Endothelial cell of umbilical vein (primary cell): ENCODE measurements at regions not wholly inside any gene's neighbourhood (a gene's known extent, or its start where the extent isn't known, plus 50 kb on each side); places are given as distances from the start of the nearest gene placed in this dataset.
"Not testable (repeated sequence)": the region's sequence is repeated elsewhere in the genome, so short reads cannot be mapped to it uniquely, and the experiment has no call there.

ENCODE experiments used
- CTCF ChIP-seq, 2 donors: IDR thresholded peaks; 1 replicate in 1 of 2; 2 replicates in 1 of 2; pipeline ENCODE4 v1.5.1; 2011; ENCODE audit warnings: low read length in 2 of 2, mild to moderate bottlenecking in 2 of 2, moderate library complexity in 2 of 2, control low read depth in 1 of 2, inconsistent platforms in 1 of 2, low read depth in 1 of 2; ENCODE audit not compliant: insufficient read depth in 1 of 2; ENCODE audit errors: extremely low read depth in 1 of 2
- EZH2 ChIP-seq: IDR thresholded peaks from 2 replicates; pipeline ENCODE4 v1.6.1; 2012; ENCODE audit warnings: borderline replicate concordance, low read depth, mild to moderate bottlenecking, moderate library complexity, low read length, inconsistent platforms; ENCODE audit not compliant: severe bottlenecking
- GATA2 ChIP-seq: IDR thresholded peaks from 2 replicates; pipeline ENCODE4 v1.7.0; 2011; ENCODE audit warnings: low read depth, mild to moderate bottlenecking, moderate library complexity, mixed read lengths, low read length; ENCODE audit not compliant: insufficient read length, insufficient read depth
- JUN ChIP-seq: IDR thresholded peaks from 2 replicates; pipeline ENCODE4 v1.6.1; 2011; ENCODE audit warnings: borderline replicate concordance, low read depth; ENCODE audit not compliant: insufficient read length, insufficient read depth
- MAX ChIP-seq: IDR thresholded peaks from 2 replicates; pipeline ENCODE4 v1.6.1; 2011; ENCODE audit not compliant: insufficient read depth, insufficient read length
- MYC ChIP-seq: IDR thresholded peaks from one replicate; pipeline ENCODE4 v1.6.1; 2011; ENCODE audit warnings: mild to moderate bottlenecking, low read depth, low read length
- POLR2A ChIP-seq: IDR thresholded peaks from 2 replicates; pipeline ENCODE4 v1.6.1; 2012; ENCODE audit warnings: low read depth, mild to moderate bottlenecking, control low read depth, low read length
- POLR2AphosphoS5 ChIP-seq: IDR thresholded peaks from 2 replicates; pipeline ENCODE4 v1.6.1; 2012; ENCODE audit warnings: low read depth, mild to moderate bottlenecking, control low read depth, low read length, moderate library complexity; ENCODE audit not compliant: insufficient read depth

- not testable (repeated sequence) for TF ChIP-seq CTCF (IDR thresholded peaks at IDR 0.05; ENCODE audit: extremely low read depth in 1 of 2, insufficient read depth in 1 of 2, low read depth in 1 of 2, low read length in 2 of 2); EZH2; POLR2AphosphoS5; POLR2A; MAX; JUN; MYC; GATA2
Observed at GRCh38 chr1:94348386-94348785, 69.8 kb upstream of the ABCD3 start.
